ENCODE measurements at regions not wholly inside any gene's neighbourhood (a gene's known extent, or its start where the extent isn't known, plus 50 kb on each side); places are given as distances from the start of the nearest gene placed in this dataset.

DNA sequence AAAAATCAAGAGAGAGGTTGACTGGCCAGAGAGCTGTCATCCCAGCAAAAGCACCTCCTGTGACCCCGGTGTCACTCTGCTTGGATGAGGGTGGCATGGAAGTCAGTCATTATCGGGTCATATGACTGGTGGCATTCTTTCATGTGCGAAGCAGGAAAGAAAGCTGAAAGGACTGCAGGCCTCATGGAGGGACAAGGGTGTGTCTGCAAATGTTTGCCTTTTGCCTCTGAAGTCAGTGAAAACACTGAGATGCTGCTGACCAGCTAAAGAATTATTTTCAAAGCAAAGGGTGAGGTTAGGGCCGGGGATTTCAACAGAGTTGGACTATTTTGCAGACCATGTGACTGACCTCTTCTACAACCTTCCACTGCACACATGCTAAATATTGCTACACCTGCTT, 298.3 kb downstream of the CSNK1G3 start:
- DNase-seq (ENCODE audit: low spot score in 2 of 2): no peak
- no peak for ATAC-seq
- no peaks in the 10 kb centered on the region for H3K36me3 Mint-ChIP-seq
- no peaks in the 10 kb centered on the region for H3K9me3 Mint-ChIP-seq
- H3K27ac Mint-ChIP-seq: no peak overlapping the region

DNA sequence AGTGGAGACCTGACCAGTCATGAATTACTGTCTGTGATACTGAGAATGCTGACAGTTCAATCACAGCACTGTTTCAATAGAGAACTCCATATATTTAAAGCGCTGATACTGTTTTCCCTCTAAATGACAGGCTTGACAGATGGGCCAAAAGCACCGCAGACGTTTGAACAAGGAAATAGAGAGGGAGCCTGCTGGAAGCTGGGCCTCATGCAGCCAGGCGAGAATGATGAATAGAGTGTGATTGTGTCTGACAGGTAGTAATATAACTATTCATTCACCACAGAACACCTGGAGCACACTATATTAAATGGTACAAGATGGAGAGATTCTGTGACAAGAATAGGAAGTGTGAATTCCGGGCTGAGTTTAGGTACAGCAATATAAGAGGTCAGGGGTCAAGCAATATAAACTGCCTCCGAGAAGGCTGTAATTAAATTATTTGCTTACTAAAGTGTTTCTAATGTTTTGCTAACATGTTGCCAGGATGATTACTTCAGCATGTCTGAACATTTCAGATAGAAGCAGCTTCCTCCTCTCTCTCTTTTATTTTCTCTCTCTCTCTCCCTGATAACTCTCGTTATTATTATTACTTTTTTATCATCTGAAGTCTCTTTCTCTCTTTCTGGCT, 297.7 kb downstream of the CSNK1G3 start:
- ATAC-seq: no peak
- no peak for DNase-seq (ENCODE audit: low spot score in 2 of 2)
- Mint-ChIP-seq H3K36me3 (no peaks in the 10 kb centered on the region), H3K9me3 (no peaks in the 10 kb centered on the region), H3K27ac (no peak overlapping the region)

DNA sequence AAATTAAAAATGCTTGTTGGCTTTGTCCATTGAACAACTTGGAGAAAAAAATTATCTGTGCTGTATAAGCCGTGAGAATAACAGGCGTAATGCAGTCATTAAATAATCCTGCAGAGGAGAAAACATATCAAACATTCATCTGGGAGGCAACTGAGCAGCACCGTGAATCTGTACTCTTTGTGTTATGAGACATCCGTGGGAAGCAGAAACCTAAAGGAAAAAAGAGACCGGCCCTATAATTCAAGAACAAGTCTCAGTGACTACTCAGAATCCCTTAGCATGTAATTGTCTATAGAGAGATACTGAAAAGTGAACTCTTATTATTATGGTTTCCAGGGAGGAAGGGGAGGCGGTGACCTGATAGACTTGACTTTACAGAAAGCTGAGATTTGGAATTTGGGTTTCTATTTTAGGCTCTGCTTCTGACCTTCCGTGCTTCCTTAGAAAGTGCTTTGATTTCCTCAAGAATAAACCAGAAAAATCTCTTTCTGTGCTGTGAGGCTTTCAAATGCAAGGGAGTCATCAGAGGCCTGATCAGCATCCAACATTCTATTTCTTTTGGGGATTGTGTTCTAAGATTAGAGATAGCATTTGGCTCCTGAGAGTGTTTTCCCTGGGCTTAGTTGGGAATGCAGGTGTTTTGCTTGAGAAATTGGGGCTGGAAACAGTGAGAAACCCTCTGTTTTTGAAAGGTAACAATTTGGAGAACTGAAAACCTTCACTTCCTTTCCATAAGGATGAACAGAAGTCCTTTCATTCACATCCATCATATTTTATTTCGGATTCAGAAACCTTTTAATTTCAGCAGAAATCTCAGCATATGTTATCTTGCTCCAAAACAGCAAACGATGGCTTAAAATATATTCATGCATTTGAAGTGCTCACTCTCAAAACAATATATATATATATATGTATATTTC, 296.7 kb downstream of the CSNK1G3 start:
- no peaks in the 10 kb centered on the region for H3K9me3 Mint-ChIP-seq
- no peak overlapping the region for H3K27ac Mint-ChIP-seq
- no peak for ATAC-seq
- no peak for DNase-seq (ENCODE audit: low spot score in 2 of 2)
- H3K36me3 Mint-ChIP-seq: no peaks in the 10 kb centered on the region

DNA sequence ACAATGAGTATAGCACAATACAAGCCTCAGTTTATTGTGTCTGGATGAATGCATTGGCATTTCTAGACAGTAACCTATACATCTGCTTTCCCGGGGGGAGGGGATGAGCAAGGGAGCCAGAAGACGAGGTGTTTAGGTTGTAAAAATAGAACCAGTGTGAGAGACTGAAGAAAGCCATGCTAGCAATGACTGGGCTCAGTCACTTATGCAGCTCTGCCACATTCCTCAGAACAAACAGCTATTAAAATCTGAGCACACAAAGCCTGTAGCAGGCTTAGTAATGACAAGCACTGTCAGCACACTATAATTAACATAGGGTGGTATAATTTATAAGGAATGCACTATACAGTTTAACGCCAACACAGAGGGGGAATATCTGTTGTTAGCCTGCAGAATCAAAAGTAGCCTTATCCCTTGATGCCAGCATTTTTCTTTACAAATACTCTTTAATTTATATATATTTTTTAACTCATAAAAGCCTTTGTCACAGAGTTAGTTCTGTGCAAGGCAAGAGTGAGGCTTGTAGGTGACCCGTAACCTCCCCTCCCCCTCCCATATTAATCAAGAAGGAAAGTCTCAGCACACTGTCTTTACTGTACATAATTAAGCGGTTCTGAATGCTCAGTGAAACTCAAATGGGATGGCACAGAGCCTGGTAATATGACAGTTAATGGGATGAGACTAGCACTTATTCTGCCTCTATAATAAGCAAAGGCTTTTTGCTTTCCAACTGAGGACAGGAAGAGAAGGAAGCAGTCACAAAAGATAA, 295.4 kb downstream of the CSNK1G3 start:
- Mint-ChIP-seq H3K9me3 (no peaks in the 10 kb centered on the region), H3K27ac (no peak overlapping the region), H3K36me3 (no peaks in the 10 kb centered on the region)
- ATAC-seq: no peak
- DNase-seq (ENCODE audit: low spot score in 2 of 2): no peak

DNA sequence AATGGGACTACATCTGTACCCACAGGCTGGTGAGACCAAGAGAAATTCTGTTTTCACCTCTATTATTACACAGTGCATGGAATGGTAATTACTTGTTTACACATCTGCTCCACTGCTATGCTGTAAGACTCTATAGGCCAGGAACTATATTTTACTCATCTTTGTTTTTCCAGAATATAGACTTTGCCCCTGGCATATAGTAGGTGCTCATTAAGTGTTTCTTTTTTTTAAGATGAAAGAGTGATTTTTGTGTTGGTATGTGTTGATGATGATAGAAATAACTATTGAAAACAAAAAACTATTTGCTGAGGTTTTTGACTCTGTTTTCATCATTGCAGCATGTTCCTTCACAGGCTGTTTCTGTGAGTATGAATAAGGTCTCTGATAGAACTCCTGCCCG, 294.7 kb downstream of the CSNK1G3 start:
- no peak overlapping the region for H3K27ac Mint-ChIP-seq
- H3K9me3 Mint-ChIP-seq: no peaks in the 10 kb centered on the region
- no peak for ATAC-seq
- DNase-seq (ENCODE audit: low spot score in 2 of 2): no peak
- H3K36me3 Mint-ChIP-seq: no peaks in the 10 kb centered on the region

DNA sequence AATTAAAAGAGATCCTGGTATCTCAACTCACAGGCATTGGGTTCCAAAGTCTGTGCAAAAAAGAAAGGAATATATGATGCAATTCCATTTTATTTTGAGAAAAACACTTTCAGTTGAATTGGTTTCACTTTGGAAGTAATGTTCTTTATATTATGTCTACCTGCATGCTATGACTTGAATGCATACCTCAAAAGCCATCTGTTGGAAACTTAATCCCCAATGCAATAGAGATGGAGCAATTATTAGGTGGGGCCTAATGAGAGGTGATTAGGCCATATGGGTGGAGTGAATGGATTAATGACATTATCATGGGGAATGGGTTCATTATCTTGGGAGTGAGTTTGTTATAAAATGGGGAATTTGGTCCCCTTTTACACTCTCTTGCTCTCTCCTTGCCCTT, 293.3 kb downstream of the CSNK1G3 start:
- ATAC-seq (no peak), DNase-seq (ENCODE audit: low spot score in 2 of 2) (no peak)
- Mint-ChIP-seq H3K27ac (no peak overlapping the region), H3K36me3 (no peaks in the 10 kb centered on the region), H3K9me3 (no peaks in the 10 kb centered on the region)

DNA sequence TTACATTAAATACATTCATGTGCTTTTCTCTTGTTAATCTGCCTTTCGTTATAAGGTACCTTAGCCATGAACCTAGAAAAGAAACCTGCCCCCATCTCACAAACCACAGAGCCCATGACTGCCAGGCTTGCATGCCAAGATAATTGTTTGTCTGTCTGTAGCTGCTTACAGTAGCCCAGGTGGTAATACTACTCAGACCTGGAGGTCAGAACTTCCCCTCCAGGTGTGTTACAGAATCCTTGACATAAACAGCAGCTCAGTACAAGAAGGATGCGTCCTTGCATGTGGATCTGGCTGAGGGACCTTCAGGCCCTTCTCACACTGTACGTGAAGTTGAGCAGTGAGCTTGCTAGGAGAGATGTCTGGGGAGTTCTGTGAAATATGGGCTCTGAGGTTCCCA, 291.4 kb downstream of the CSNK1G3 start:
- no peak for DNase-seq (ENCODE audit: low spot score in 2 of 2)
- no peak overlapping the region for H3K27ac Mint-ChIP-seq
- H3K36me3 Mint-ChIP-seq: no peaks in the 10 kb centered on the region
- no peak for ATAC-seq
- H3K9me3 Mint-ChIP-seq: no peaks in the 10 kb centered on the region

DNA sequence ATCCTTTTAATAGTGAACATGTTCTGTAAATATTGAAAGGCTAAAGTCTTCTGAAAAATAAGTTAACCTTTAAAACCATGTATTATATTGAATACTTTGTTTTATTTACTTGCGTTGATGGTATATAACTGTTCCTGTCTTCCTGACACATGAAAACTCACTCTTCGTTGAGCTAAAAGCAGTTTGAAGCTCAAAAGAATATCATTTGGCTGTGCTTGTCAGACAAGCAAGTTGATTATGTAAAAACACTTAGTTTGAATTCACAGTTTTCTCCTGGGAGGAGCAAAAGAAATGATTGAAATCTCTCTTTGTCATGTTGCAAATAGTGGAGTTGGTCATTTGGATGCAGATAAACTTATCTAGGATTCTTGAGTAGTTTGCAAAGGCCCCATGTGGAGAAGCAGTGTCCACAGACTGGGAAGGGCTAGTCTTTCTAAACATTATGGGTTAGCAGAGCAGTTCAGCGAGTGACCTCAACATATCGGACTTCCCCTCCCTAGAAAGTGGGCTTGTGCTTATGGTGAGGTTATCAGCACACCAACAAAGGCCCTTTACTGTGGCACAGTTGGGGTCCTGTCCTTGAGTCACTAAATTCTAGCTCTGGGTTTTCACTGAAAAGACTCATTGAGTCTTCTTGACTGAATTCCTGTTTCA, 290.4 kb downstream of the CSNK1G3 start:
- Mint-ChIP-seq H3K36me3 (no peaks in the 10 kb centered on the region), H3K9me3 (no peaks in the 10 kb centered on the region), H3K27ac (no peak overlapping the region)
- ATAC-seq: no peak
- DNase-seq (ENCODE audit: low spot score in 2 of 2): no peak

DNA sequence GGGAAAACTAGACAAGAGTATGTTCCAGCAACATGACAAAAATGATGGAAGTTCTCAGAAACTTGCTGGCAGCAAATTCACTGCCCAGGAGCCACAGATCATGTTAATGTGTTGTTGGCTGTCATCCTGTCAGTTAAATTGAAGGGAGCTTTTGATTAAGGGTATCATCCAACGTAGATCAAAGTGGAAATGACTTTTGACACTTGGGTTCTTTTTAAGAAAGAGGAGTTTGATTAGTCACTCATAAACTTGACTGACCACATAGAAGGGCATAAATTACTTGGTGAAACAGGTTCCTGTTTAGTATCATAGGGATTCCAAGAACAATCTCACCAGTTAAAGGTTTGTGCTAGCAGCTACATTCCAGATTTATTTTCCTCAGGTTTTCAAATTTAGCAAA, 288.7 kb downstream of the CSNK1G3 start:
- no peak overlapping the region for H3K27ac Mint-ChIP-seq
- DNase-seq (ENCODE audit: low spot score in 2 of 2) (no peak), ATAC-seq (no peak)
- H3K36me3 Mint-ChIP-seq: no peaks in the 10 kb centered on the region
- no peaks in the 10 kb centered on the region for H3K9me3 Mint-ChIP-seq

DNA sequence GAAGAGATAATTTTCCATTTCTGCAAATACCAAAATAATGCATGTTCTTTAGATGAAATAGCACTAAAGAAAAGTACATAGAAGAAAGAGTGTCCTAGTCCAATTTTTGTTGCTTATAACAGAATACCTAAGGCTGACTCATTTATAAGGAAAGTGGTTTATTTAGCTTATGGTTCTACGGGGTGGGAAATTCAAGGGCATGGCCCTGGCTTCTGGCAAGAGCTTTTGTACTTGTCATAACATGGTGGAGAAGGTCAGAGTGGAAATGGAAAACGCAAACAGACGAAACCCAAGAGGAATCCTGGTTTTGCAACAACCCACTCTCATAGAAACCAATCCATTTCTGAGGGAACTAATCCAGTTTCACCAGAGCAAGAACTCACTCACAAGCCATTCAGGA, 283.7 kb downstream of the CSNK1G3 start:
- H3K27ac Mint-ChIP-seq: no peak overlapping the region
- H3K36me3 Mint-ChIP-seq: no peaks in the 10 kb centered on the region
- DNase-seq (ENCODE audit: low spot score in 2 of 2) (no peak), ATAC-seq (no peak)
- peaks cover 0 to 4% of the 10 kb centered on the region in 2 donors for H3K9me3 Mint-ChIP-seq

DNA sequence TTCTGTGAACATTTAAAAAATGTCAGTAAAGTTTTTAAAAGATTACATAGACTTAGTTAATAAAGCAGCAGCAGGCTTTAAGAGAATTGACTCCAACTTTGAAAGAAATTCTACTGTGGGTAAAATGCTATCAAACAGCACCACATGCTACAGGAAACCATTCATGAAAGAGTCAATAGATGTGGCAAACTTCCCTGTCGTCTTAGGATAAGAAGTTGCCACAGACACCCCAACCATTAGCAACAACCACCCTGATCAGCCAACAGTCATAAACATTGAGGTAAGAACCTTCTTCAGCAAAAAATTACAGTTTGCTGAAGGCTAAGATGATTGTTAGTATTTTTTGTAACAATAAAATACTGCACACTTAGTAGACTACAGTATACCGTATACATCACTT, 278.2 kb downstream of the CSNK1G3 start:
- ATAC-seq: no peak

DNA sequence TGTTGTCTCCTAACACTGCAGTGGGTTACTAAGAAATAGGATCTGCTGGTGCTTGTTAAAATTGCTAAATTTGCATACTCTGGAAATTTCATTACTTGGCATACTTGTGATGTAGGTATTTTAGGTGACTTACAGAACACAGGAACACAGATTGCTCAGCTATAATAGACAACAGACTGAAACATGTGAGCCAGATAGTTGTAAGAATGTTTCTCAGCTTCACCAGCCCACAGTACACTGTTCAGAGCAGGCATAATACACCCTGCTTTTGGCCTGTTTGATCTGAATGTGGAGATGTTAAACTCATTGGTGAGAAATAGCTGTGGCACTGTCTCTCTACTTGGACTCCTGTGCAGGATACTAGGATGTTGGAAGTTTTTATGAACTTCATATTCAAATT, 275.7 kb downstream of the CSNK1G3 start:
- no peak for DNase-seq (ENCODE audit: low spot score in 2 of 2)
- Mint-ChIP-seq H3K36me3 (no peaks in the 10 kb centered on the region), H3K27ac (no peak overlapping the region), H3K9me3 (peaks cover 0 to 11% of the 10 kb centered on the region in 2 donors)
- no peak for ATAC-seq

More for the DNA sequence above, 278.2 kb downstream of the CSNK1G3 start:
- DNase-seq (ENCODE audit: low spot score in 2 of 2): no peak
- H3K27ac Mint-ChIP-seq: no peak overlapping the region
- no peaks in the 10 kb centered on the region for H3K36me3 Mint-ChIP-seq
- peaks cover 0 to 15% of the 10 kb centered on the region in 2 donors for H3K9me3 Mint-ChIP-seq

DNA sequence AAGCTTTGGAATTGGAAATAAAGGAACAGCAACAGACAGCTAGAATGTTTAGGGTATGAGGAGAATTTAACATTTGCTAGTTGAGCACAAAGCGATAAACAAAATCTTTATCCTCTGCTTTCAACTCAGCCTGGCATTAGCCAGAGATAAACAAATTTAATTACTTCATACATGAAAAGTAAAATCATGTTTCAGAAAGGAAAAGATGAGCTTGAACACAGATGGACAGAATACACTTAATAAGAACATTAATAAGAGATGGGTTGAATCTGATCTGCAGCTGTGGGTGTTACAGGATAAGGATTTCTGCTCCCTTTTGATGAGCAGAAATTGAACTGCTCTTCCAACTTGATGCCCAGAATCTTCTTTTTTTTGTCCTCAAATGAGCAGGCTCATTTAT, 275.2 kb downstream of the CSNK1G3 start:
- Mint-ChIP-seq H3K9me3 (peaks cover 0 to 11% of the 10 kb centered on the region in 2 donors), H3K36me3 (no peaks in the 10 kb centered on the region), H3K27ac (no peak overlapping the region)
- ATAC-seq (no peak), DNase-seq (ENCODE audit: low spot score in 2 of 2) (no peak)

DNA sequence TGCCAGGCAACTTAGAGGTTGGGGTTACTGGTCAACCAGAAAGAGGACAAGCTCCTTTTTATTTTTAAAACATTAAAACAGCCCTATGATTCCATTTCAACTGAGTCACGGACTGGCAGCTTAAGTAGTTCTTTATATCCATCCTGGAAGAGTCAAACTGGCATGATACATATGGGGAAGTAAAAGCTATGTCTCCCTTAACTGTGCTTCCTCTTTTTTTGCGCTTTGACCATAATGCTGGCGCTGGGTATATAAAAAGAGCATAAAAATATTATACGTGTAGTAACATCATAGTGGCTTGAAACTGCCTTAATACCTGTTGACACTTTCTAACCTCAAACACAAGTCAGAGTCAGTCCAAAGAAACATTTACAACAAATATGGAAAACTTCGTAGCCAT, 274.4 kb downstream of the CSNK1G3 start:
- ATAC-seq: no peak
- H3K36me3 Mint-ChIP-seq: no peaks in the 10 kb centered on the region
- H3K9me3 Mint-ChIP-seq: peaks cover 0 to 11% of the 10 kb centered on the region in 2 donors
- DNase-seq (ENCODE audit: low spot score in 2 of 2): no peak
- no peak overlapping the region for H3K27ac Mint-ChIP-seq

DNA sequence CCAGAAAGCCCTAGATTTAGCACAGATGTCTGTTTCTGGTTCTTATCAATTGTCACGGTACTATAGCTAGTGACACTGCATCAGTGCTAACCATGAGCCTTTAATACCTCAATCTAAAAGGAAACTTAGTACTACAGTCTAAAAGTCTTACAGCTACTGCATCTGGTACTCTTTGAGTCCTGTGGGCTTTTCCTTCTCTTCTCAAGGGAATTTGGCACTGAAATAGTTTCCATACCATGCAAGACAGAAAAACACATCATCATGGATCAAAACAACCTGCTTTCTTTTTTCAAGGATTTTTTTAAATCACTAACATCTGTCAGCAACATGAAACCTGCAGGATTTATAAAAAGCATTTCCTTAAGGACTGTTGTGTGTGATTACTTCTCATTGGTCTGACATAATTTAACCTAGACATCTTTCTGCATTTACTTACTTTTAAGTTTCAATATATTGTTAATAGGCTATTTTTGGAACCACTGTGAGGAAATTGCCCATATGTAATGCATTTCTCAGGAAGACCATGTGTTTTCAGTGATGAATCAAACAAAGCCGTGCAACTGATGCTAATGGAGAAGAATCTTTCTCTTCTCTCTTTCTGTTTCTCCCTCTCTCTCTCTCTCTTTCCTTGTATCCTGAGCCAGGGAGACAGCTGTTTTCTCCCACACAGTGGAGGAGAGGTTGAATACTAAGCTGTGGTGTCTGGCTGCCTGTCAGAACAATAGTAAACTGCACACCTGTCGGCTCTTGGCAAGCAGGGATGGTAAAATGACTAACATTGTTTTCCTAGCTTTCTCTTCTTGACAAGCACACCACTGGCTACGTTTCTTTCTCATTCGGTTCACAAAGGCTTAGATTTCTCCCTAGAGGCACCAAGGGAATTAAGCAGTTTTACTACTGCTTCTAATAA, 273.4 kb downstream of the CSNK1G3 start:
- Mint-ChIP-seq H3K9me3 (peaks cover 0 to 11% of the 10 kb centered on the region in 2 donors), H3K27ac (no peak overlapping the region), H3K36me3 (no peaks in the 10 kb centered on the region)
- DNase-seq (ENCODE audit: low spot score in 2 of 2) (no peak), ATAC-seq (no peak)

DNA sequence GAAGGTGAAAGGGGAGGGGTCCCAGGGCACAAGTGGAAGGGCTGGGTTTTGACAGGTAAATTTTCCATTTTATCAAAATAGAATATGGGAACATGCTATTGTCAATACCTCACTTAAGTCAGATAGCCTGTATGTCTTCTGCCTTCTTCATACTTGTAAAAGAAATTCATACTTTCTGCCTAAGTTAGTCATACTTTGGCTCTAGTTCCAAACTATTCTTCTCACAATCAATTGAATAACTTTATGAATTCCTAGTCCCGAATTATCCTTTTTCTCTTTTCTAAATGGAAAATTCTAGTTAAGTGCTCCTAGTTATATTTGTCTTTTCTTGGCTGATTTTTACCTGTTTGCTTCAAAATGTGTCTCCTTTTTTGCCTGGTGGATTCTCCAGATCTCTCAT, 271.4 kb downstream of the CSNK1G3 start:
- H3K36me3 Mint-ChIP-seq: no peaks in the 10 kb centered on the region
- peaks cover 0 to under 1% of the 10 kb centered on the region in 2 donors for H3K9me3 Mint-ChIP-seq
- DNase-seq (ENCODE audit: low spot score in 2 of 2): no peak
- ATAC-seq: no peak
- H3K27ac Mint-ChIP-seq: no peak overlapping the region
